WERI-Rb-1 (cell line): ENCODE measurements at regions not wholly inside any gene's neighbourhood (a gene's known extent, or its start where the extent isn't known, plus 50 kb on each side); places are given as distances from the start of the nearest gene placed in this dataset.
A peak's percentile ranks its signal among the peaks of the same experiment; 100 is the strongest.

Experiments
- DNase-seq: peaks from one replicate; pipeline ENCODE4 v3.0.0-alpha.2; 2020
- H3K27ac ChIP-seq: fragments of 250-450 bp; sonication (Bioruptor Pico); 2 replicates; pipeline ENCODE4 v1.5.1; 2020; ENCODE audit warnings: mild to moderate bottlenecking, moderate library complexity
- H3K27me3 ChIP-seq: fragments of 250-450 bp; sonication (Bioruptor Pico); 2 replicates; pipeline ENCODE4 v1.5.1; 2021; ENCODE audit warnings: mild to moderate bottlenecking, low read depth, moderate library complexity; ENCODE audit not compliant: insufficient read depth, severe bottlenecking
- H3K36me3 ChIP-seq: fragments of 250-450 bp; sonication (Bioruptor Pico); 2 replicates; pipeline ENCODE4 v1.5.1; 2020; ENCODE audit warnings: mild to moderate bottlenecking, moderate library complexity
- H3K4me3 ChIP-seq: 2 replicates; pipeline ENCODE4 v1.5.1; 2011; ENCODE audit warnings: low read depth, mild to moderate bottlenecking, control low read depth, low read length
- H3K9me3 ChIP-seq: fragments of 250-450 bp; sonication (Bioruptor Pico); 2 replicates; pipeline ENCODE4 v1.5.1; 2021; ENCODE audit warnings: mild to moderate bottlenecking, moderate library complexity; ENCODE audit not compliant: severe bottlenecking
- CTCF ChIP-seq: IDR thresholded peaks from 2 replicates; pipeline ENCODE4 v1.5.1; 2011; ENCODE audit warnings: low read depth, mild to moderate bottlenecking, control low read depth, inconsistent platforms, low read length

GRCh38 chr11:81979448-81979847 lies 754.2 kb downstream of the FAM181B start:
- no peaks in the 10 kb centered on the region for H3K9me3 ChIP-seq
- H3K27ac ChIP-seq: no peak overlapping the region
- no peak for DNase-seq
- no peak for TF ChIP-seq CTCF
- H3K36me3 ChIP-seq: no peaks in the 10 kb centered on the region
- no peak overlapping the region for H3K4me3 ChIP-seq
- no peaks in the 10 kb centered on the region for H3K27me3 ChIP-seq

- H3K9me3 ChIP-seq: no peaks in the 10 kb centered on the region
- H3K4me3 ChIP-seq: no peak overlapping the region
- no peak for DNase-seq
- H3K36me3 ChIP-seq: no peaks in the 10 kb centered on the region
- no peaks in the 10 kb centered on the region for H3K27me3 ChIP-seq
- TF ChIP-seq CTCF: no peak
- no peak overlapping the region for H3K27ac ChIP-seq
These were observed 758.3 kb downstream of the FAM181B start for GRCh38 chr11:81975261-81975900.

- no peak overlapping the region for H3K27ac ChIP-seq
- H3K36me3 ChIP-seq: no peaks in the 10 kb centered on the region
- no peak for TF ChIP-seq CTCF
- no peaks in the 10 kb centered on the region for H3K9me3 ChIP-seq
- H3K4me3 ChIP-seq: no peak overlapping the region
- DNase-seq: peak; percentile 53
- no peaks in the 10 kb centered on the region for H3K27me3 ChIP-seq
These were observed 762.8 kb downstream of the FAM181B start for GRCh38 chr11:81970886-81971285.

GRCh38 chr11:81967242-81967641 lies 766.4 kb downstream of the FAM181B start:
- H3K27me3 ChIP-seq: no peaks in the 10 kb centered on the region
- H3K4me3 ChIP-seq: no peak overlapping the region
- TF ChIP-seq CTCF: no peak
- H3K9me3 ChIP-seq: no peaks in the 10 kb centered on the region
- no peak for DNase-seq
- H3K27ac ChIP-seq: no peak overlapping the region
- no peaks in the 10 kb centered on the region for H3K36me3 ChIP-seq

GRCh38 chr11:81966340-81966739 lies 767.3 kb downstream of the FAM181B start:
- Histone ChIP-seq H3K9me3 (no peaks in the 10 kb centered on the region), H3K27ac (no peak overlapping the region), H3K27me3 (no peaks in the 10 kb centered on the region), H3K36me3 (no peaks in the 10 kb centered on the region), H3K4me3 (no peak overlapping the region)
- TF ChIP-seq CTCF: no peak
- no peak for DNase-seq

- H3K4me3 ChIP-seq: no peak overlapping the region
- no peaks in the 10 kb centered on the region for H3K36me3 ChIP-seq
- no peak for DNase-seq
- TF ChIP-seq CTCF: no peak
- H3K27me3 ChIP-seq: no peaks in the 10 kb centered on the region
- no peak overlapping the region for H3K27ac ChIP-seq
- H3K9me3 ChIP-seq: no peaks in the 10 kb centered on the region
These were observed 770.6 kb downstream of the FAM181B start for GRCh38 chr11:81963018-81963417.
